HepG2 (cell line): ENCODE measurements at regions not wholly inside any gene's neighbourhood (a gene's known extent, or its start where the extent isn't known, plus 50 kb on each side); places are given as distances from the start of the nearest gene placed in this dataset.
A peak's percentile ranks its signal among the peaks of the same experiment; 100 is the strongest.

Experiments
- ARNT2 ChIP-seq: sonication (generic); formaldehyde crosslinking; IDR thresholded peaks from 2 replicates; pipeline ENCODE4 v1.8.0; 2022; ENCODE audit warnings: mild to moderate bottlenecking, low read depth, missing genetic modification reagents, moderate library complexity
- ERF ChIP-seq: IDR thresholded peaks from 2 replicates; pipeline ENCODE4 v1.6.1; 2018; ENCODE audit warnings: missing biosample characterization, missing genetic modification reagents
- HNF4G ChIP-seq, 2 experiments: sonication (generic) in 1 of 2; formaldehyde crosslinking in 1 of 2; IDR thresholded peaks; 2 replicates each; pipeline versions ENCODE4 v1.4.0 to v1.6.1; 2011 to 2020; ENCODE audit warnings: borderline replicate concordance in 2 of 2, low read depth in 2 of 2, mild to moderate bottlenecking in 2 of 2, low read length in 1 of 2, missing genetic modification reagents in 1 of 2, moderate library complexity in 1 of 2
- MED13 ChIP-seq: sonication (generic); formaldehyde crosslinking; IDR thresholded peaks from 2 replicates; pipeline ENCODE4 v1.5.0; 2020; ENCODE audit warnings: missing genetic modification reagents
- NR2F2 ChIP-seq: IDR thresholded peaks from 2 replicates; pipeline ENCODE4 v1.6.1; 2012; ENCODE audit warnings: low read depth, inconsistent platforms, borderline replicate concordance
- POGZ ChIP-seq: sonication (generic); formaldehyde crosslinking; IDR thresholded peaks from 2 replicates; pipeline ENCODE4 v1.4.0; 2020; ENCODE audit warnings: mild to moderate bottlenecking, missing genetic modification reagents
- POLR2A ChIP-seq, 2 experiments: IDR thresholded peaks; 2 replicates each; pipeline ENCODE4 v1.6.1; 2011; ENCODE audit warnings: low read depth in 2 of 2, low read length in 2 of 2, mild to moderate bottlenecking in 1 of 2, moderate library complexity in 1 of 2; ENCODE audit not compliant: insufficient read depth in 1 of 2
- RBM39 ChIP-seq: fragments of 200-400 bp; formaldehyde crosslinking; IDR thresholded peaks from one replicate; pipeline ENCODE4 v1.6.1; 2018; ENCODE audit warnings: antibody characterized with exemption, mild to moderate bottlenecking, low read depth, low read length; ENCODE audit not compliant: poor library complexity, severe bottlenecking
- REL ChIP-seq: sonication (generic); formaldehyde crosslinking; conservative IDR thresholded peaks from 2 replicates; pipeline ENCODE4 v1.8.0; 2022; ENCODE audit warnings: mild to moderate bottlenecking, missing genetic modification reagents, moderate library complexity
- ZBTB10 ChIP-seq: sonication (generic); formaldehyde crosslinking; IDR thresholded peaks from 2 replicates; pipeline ENCODE4 v1.4.0; 2020; ENCODE audit warnings: missing genetic modification reagents, borderline replicate concordance
- ZNF281 ChIP-seq: sonication (generic); formaldehyde crosslinking; IDR thresholded peaks from 2 replicates; pipeline ENCODE4 v1.4.0; 2020; ENCODE audit warnings: missing genetic modification reagents, borderline replicate concordance
- ZNF629 ChIP-seq: sonication (generic); formaldehyde crosslinking; conservative IDR thresholded peaks from 2 replicates; pipeline ENCODE4 v1.5.0; 2020; ENCODE audit warnings: missing genetic modification reagents
- ZNF660 ChIP-seq: sonication (generic); formaldehyde crosslinking; IDR thresholded peaks from 2 replicates; pipeline ENCODE4 v1.5.1; 2020; ENCODE audit warnings: mild to moderate bottlenecking, low read depth, missing genetic modification reagents, borderline replicate concordance
- ZNF777 ChIP-seq: sonication (generic); formaldehyde crosslinking; IDR thresholded peaks from 2 replicates; pipeline ENCODE4 v1.4.0; 2020; ENCODE audit warnings: missing genetic modification reagents
- TF ChIP-seq, protein P1 (sequence below): sonication (generic); formaldehyde crosslinking; IDR thresholded peaks from 2 replicates; pipeline ENCODE4; 2020; ENCODE audit warnings: missing genetic modification reagents, mild to moderate bottlenecking, borderline replicate concordance
- TF ChIP-seq, protein P2 (sequence below): sonication (generic); formaldehyde crosslinking; conservative IDR thresholded peaks from 2 replicates; pipeline ENCODE4 v1.5.0; 2020; ENCODE audit warnings: missing genetic modification reagents

GRCh38 chr12:69054343-69055056 lies 121.5 kb upstream of the CPM start (continued):
- TF ChIP-seq, protein P1, sequence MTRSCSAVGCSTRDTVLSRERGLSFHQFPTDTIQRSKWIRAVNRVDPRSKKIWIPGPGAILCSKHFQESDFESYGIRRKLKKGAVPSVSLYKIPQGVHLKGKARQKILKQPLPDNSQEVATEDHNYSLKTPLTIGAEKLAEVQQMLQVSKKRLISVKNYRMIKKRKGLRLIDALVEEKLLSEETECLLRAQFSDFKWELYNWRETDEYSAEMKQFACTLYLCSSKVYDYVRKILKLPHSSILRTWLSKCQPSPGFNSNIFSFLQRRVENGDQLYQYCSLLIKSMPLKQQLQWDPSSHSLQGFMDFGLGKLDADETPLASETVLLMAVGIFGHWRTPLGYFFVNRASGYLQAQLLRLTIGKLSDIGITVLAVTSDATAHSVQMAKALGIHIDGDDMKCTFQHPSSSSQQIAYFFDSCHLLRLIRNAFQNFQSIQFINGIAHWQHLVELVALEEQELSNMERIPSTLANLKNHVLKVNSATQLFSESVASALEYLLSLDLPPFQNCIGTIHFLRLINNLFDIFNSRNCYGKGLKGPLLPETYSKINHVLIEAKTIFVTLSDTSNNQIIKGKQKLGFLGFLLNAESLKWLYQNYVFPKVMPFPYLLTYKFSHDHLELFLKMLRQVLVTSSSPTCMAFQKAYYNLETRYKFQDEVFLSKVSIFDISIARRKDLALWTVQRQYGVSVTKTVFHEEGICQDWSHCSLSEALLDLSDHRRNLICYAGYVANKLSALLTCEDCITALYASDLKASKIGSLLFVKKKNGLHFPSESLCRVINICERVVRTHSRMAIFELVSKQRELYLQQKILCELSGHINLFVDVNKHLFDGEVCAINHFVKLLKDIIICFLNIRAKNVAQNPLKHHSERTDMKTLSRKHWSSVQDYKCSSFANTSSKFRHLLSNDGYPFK = no peak
- TF ChIP-seq ERF (CRISPR knock-in tag) (no peak), ARNT2 (no peak), ZNF629 (no peak), RBM39 (no peak), NR2F2 (0 out of 2 replicates have a peak, but pooled peaks have one; percentile 23), ZNF777 (CRISPR knock-in tag) (no peak), HNF4G (IDR thresholded peaks at IDR 0.05; ENCODE audit: borderline replicate concordance, low read depth, low read length) (peak; percentile 62), HNF4G (CRISPR knock-in tag; IDR thresholded peaks at IDR 0.05; ENCODE audit: borderline replicate concordance, low read depth) (peak; percentile 32; the same call in 1 of the 2 replicates), ZBTB10 (CRISPR knock-in tag) (no peak), ZNF660 (CRISPR knock-in tag) (no peak), POGZ (no peak), MED13 (CRISPR knock-in tag) (no peak), ZNF281 (CRISPR knock-in tag) (no peak), REL (no peak), POLR2A (IDR thresholded peaks at IDR 0.05; ENCODE audit: insufficient read depth in 1 of 2, low read depth in 2 of 2, low read length in 2 of 2) (no peak)
- TF ChIP-seq, protein P2, sequence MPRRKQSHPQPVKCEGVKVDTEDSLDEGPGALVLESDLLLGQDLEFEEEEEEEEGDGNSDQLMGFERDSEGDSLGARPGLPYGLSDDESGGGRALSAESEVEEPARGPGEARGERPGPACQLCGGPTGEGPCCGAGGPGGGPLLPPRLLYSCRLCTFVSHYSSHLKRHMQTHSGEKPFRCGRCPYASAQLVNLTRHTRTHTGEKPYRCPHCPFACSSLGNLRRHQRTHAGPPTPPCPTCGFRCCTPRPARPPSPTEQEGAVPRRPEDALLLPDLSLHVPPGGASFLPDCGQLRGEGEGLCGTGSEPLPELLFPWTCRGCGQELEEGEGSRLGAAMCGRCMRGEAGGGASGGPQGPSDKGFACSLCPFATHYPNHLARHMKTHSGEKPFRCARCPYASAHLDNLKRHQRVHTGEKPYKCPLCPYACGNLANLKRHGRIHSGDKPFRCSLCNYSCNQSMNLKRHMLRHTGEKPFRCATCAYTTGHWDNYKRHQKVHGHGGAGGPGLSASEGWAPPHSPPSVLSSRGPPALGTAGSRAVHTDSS = no peak
